H9 (cell line): ENCODE measurements at regions not wholly inside any gene's neighbourhood (a gene's known extent, or its start where the extent isn't known, plus 50 kb on each side); places are given as distances from the start of the nearest gene placed in this dataset.

Source experiments
- DNase-seq: peaks from one replicate; pipeline ENCODE4 v3.0.0-alpha.2; 2017
- H2AFZ ChIP-seq: one replicate; pipeline ENCODE4 v1.6.1; 2013; ENCODE audit warnings: mild to moderate bottlenecking, low read length, control low read depth, moderate library complexity
- H2AK5ac ChIP-seq: 2 replicates; pipeline ENCODE4 v1.6.1; 2013; ENCODE audit warnings: low read length, control low read depth, mixed read lengths; ENCODE audit not compliant: insufficient read length
- H2BK120ac ChIP-seq: one replicate; pipeline ENCODE4 v1.6.1; 2013; ENCODE audit warnings: low read depth, mild to moderate bottlenecking, low read length, control low read depth, inconsistent platforms; ENCODE audit not compliant: poor library complexity, severe bottlenecking
- H2BK12ac ChIP-seq: 2 replicates; pipeline ENCODE4 v1.6.1; 2013; ENCODE audit warnings: low read length, control low read depth, mixed read lengths, low read depth; ENCODE audit not compliant: insufficient read length
- H2BK15ac ChIP-seq: 2 replicates; pipeline ENCODE4 v1.6.1; 2013; ENCODE audit warnings: low read depth, low read length, control low read depth
- H2BK20ac ChIP-seq: one replicate; pipeline ENCODE4 v1.6.1; 2013; ENCODE audit warnings: low read depth, mild to moderate bottlenecking, low read length, control low read depth, inconsistent platforms; ENCODE audit not compliant: poor library complexity, severe bottlenecking
- H2BK5ac ChIP-seq: 2 replicates; pipeline ENCODE4 v1.6.1; 2013; ENCODE audit warnings: low read length, control low read depth, mixed read lengths; ENCODE audit not compliant: insufficient read length
- H3K14ac ChIP-seq: 2 replicates; pipeline ENCODE4 v1.6.1; 2013; ENCODE audit warnings: low read length, control low read depth; ENCODE audit not compliant: insufficient read depth
- H3K18ac ChIP-seq: 2 replicates; pipeline ENCODE4 v1.6.1; 2013; ENCODE audit warnings: low read depth, mild to moderate bottlenecking, mixed read lengths, low read length, control low read depth; ENCODE audit not compliant: insufficient read length
- H3K23ac ChIP-seq: 2 replicates; pipeline ENCODE4 v1.6.1; 2013; ENCODE audit warnings: low read length, control low read depth, mixed read lengths, low read depth; ENCODE audit not compliant: insufficient read length
- H3K23me2 ChIP-seq: 2 replicates; pipeline ENCODE4 v1.6.1; 2013; ENCODE audit warnings: low read depth, mild to moderate bottlenecking, mixed read lengths, low read length, control low read depth; ENCODE audit not compliant: insufficient read length, poor library complexity, severe bottlenecking
- H3K27ac ChIP-seq: 2 replicates; pipeline ENCODE4 v1.5.1; 2013; ENCODE audit warnings: low read length, control low read depth, mixed read lengths, low read depth; ENCODE audit not compliant: insufficient read length
- H3K27me3 ChIP-seq: 2 replicates; pipeline ENCODE4 v1.6.1; 2013; ENCODE audit warnings: low read length, control low read depth, inconsistent platforms; ENCODE audit not compliant: insufficient read depth
- H3K4ac ChIP-seq: 2 replicates; pipeline ENCODE4 v1.6.1; 2013; ENCODE audit warnings: low read depth, mild to moderate bottlenecking, control low read depth, inconsistent platforms, low read length, moderate library complexity
- H3K4me1 ChIP-seq: 2 replicates; pipeline ENCODE4 v1.6.1; 2013; ENCODE audit warnings: low read length, control low read depth, inconsistent platforms; ENCODE audit not compliant: insufficient read depth
- H3K4me2 ChIP-seq: 2 replicates; pipeline ENCODE4 v1.6.1; 2013; ENCODE audit warnings: low read length, control low read depth, mixed read lengths; ENCODE audit not compliant: insufficient read length, insufficient read depth
- H3K56ac ChIP-seq: 2 replicates; pipeline ENCODE4 v1.6.1; 2013; ENCODE audit warnings: low read depth, mild to moderate bottlenecking, mixed read lengths, low read length, control low read depth; ENCODE audit not compliant: insufficient read length
- H3K79me1 ChIP-seq: 2 replicates; pipeline ENCODE4 v1.6.1; 2013; ENCODE audit warnings: low read depth, mild to moderate bottlenecking, moderate library complexity, low read length, control low read depth, inconsistent platforms; ENCODE audit not compliant: insufficient read depth, poor library complexity, severe bottlenecking
- H3K79me2 ChIP-seq: 2 replicates; pipeline ENCODE4 v1.6.1; 2013; ENCODE audit warnings: low read length, control low read depth, inconsistent platforms; ENCODE audit not compliant: insufficient read depth
- H3K9ac ChIP-seq: 2 replicates; pipeline ENCODE4 v1.6.1; 2013; ENCODE audit warnings: low read length, control low read depth, mixed read lengths; ENCODE audit not compliant: insufficient read length; ENCODE audit errors: extremely low read depth
- H3K9me3 ChIP-seq: one replicate; pipeline ENCODE4 v1.6.1; 2013; ENCODE audit warnings: low read depth, low read length, inconsistent platforms; ENCODE audit not compliant: control insufficient read depth
- H3T11ph ChIP-seq: one replicate; pipeline ENCODE4 v1.6.1; 2013; ENCODE audit warnings: mild to moderate bottlenecking, low read length, control low read depth, inconsistent platforms
- H4K20me1 ChIP-seq: one replicate; pipeline ENCODE4 v1.6.1; 2013; ENCODE audit not compliant: control insufficient read depth, insufficient read length, insufficient read depth
- H4K5ac ChIP-seq: 2 replicates; pipeline ENCODE4 v1.6.1; 2013; ENCODE audit warnings: low read depth, mild to moderate bottlenecking, mixed read lengths, low read length, control low read depth; ENCODE audit not compliant: insufficient read length
- H4K8ac ChIP-seq: replicated peaks from 2 replicates; pipeline ENCODE4 v1.6.1; 2013; ENCODE audit warnings: low read length, control low read depth, mixed read lengths, low read depth; ENCODE audit not compliant: insufficient read length
- H4K91ac ChIP-seq: 2 replicates; pipeline ENCODE4 v1.6.1; 2013; ENCODE audit warnings: low read depth, mild to moderate bottlenecking, moderate library complexity, mixed read lengths, low read length, control low read depth; ENCODE audit not compliant: insufficient read length
- H3K27ac Mint-ChIP-seq, 3 experiments: 2 replicates in 2 of 3; 3 replicates in 1 of 3; pipeline ENCODE4 v1.8.0; 2020 to 2021; ENCODE audit warnings: mixed read lengths in 3 of 3, mild to moderate bottlenecking in 1 of 3, moderate library complexity in 1 of 3
- H3K27me3 Mint-ChIP-seq: 2 replicates; pipeline ENCODE4 v1.8.0; 2021; ENCODE audit warnings: low read depth, mild to moderate bottlenecking, moderate library complexity, mixed read lengths
- H3K36me3 Mint-ChIP-seq, 3 experiments: 2 replicates in 2 of 3; 3 replicates in 1 of 3; pipeline ENCODE4 v1.8.0; 2020 to 2021; ENCODE audit warnings: low read depth in 3 of 3, mixed read lengths in 3 of 3; ENCODE audit not compliant: insufficient read depth in 1 of 3
- H3K4me1 Mint-ChIP-seq, 2 experiments: 2 replicates each; pipeline ENCODE4 v1.8.0; 2020; ENCODE audit warnings: mixed read lengths in 2 of 2
- H3K4me3 Mint-ChIP-seq, 2 experiments: 2 replicates in 1 of 2; 3 replicates in 1 of 2; pipeline ENCODE4 v1.8.0; 2020 to 2021; ENCODE audit warnings: mild to moderate bottlenecking in 2 of 2, mixed read lengths in 2 of 2, moderate library complexity in 1 of 2
- H3K9me3 Mint-ChIP-seq, 2 experiments: 2 replicates in 1 of 2; 3 replicates in 1 of 2; pipeline ENCODE4 v1.8.0; 2020; ENCODE audit warnings: mild to moderate bottlenecking in 2 of 2, mixed read lengths in 2 of 2, moderate library complexity in 1 of 2
- WGBS: extraction: QIAGEN DNeasy Blood & Tissue Kit; methylation state at CpG from one replicate; pipeline ENCODE4 v1.1.7; 2013; ENCODE audit warnings: missing lambda C conversion rate, low lambda C conversion rate, mixed read lengths; ENCODE audit not compliant: insufficient read length; ENCODE audit errors: extremely low coverage; 5-methylcytosine and 5-hydroxymethylcytosine counted together
- TF ChIP-seq, protein P1 (sequence below): fragments of 200-600 bp; sonication (generic); conservative IDR thresholded peaks from 3 replicates; pipeline ENCODE4 v1.8.0; 2021; ENCODE audit warnings: antibody characterized with exemption, mild to moderate bottlenecking

DNA sequence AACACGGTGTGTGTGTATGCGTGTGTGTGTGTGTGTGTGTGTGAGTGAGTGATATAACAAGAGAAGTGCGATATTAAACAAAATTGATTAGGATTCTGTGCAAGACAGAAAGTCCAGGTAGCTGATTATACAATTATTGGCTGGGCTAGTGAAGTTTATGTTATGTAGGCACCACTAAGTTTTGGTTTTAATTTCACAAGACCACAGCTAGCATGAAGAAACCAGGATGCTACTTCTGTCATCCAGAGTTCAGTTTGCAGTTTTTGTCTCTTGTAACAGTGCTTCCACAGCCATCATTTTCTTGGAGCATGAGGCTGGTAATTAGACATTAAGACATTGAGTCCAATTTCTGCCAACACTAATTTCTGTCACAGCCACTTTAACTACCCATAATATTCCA is 1590.2 kb upstream of the B3GALT2 start:
- Histone ChIP-seq H3K79me2 (no peaks in the 10 kb centered on the region), H3K4me2 (no peak overlapping the region), H3K79me1 (no peaks in the 10 kb centered on the region), H3K9me3 (no peaks in the 10 kb centered on the region), H2BK12ac (no peak overlapping the region), H3K23me2 (no peaks in the 10 kb centered on the region), H4K5ac (no peak overlapping the region), H3K27ac (no peak overlapping the region), H4K8ac (no peak overlapping the region), H3K18ac (no peak overlapping the region), H4K20me1 (no peaks in the 10 kb centered on the region), H2BK20ac (no peak overlapping the region), H4K91ac (no peak overlapping the region), H2AFZ (no peak overlapping the region), H2BK120ac (no peak overlapping the region), H3K56ac (no peak overlapping the region), H3K4ac (no peak overlapping the region), H3K9ac (no peak overlapping the region), H2AK5ac (no peak overlapping the region), H3K14ac (no peak overlapping the region), H3K23ac (no peak overlapping the region), H3K4me1 (no peaks in the 10 kb centered on the region), H2BK15ac (no peak overlapping the region), H3K27me3 (no peaks in the 10 kb centered on the region), H2BK5ac (no peak overlapping the region), H3T11ph (no peak overlapping the region)
- H3K4me3 Mint-ChIP-seq = no peak overlapping the region
- H3K9me3 Mint-ChIP-seq = no peaks in the 10 kb centered on the region; a peak in 1 of 5 replicates
- no peaks in the 10 kb centered on the region for H3K27me3 Mint-ChIP-seq
- TF ChIP-seq, protein P1, sequence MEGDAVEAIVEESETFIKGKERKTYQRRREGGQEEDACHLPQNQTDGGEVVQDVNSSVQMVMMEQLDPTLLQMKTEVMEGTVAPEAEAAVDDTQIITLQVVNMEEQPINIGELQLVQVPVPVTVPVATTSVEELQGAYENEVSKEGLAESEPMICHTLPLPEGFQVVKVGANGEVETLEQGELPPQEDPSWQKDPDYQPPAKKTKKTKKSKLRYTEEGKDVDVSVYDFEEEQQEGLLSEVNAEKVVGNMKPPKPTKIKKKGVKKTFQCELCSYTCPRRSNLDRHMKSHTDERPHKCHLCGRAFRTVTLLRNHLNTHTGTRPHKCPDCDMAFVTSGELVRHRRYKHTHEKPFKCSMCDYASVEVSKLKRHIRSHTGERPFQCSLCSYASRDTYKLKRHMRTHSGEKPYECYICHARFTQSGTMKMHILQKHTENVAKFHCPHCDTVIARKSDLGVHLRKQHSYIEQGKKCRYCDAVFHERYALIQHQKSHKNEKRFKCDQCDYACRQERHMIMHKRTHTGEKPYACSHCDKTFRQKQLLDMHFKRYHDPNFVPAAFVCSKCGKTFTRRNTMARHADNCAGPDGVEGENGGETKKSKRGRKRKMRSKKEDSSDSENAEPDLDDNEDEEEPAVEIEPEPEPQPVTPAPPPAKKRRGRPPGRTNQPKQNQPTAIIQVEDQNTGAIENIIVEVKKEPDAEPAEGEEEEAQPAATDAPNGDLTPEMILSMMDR = no peak
- no peaks in the 10 kb centered on the region for H3K36me3 Mint-ChIP-seq
- DNase-seq = no peak
- no CpG with 5 or more reads among the region's 3 CpGs for WGBS
- H3K4me1 Mint-ChIP-seq = no peaks in the 10 kb centered on the region
- H3K27ac Mint-ChIP-seq = no peak overlapping the region
